HG03060 (cell line): ENCODE measurements at regions not wholly inside any gene's neighbourhood (a gene's known extent, or its start where the extent isn't known, plus 50 kb on each side); places are given as distances from the start of the nearest gene placed in this dataset.

Source experiments
- ATAC-seq: cut with Tn5 transposase; IDR thresholded peaks from one replicate; pipeline ENCODE4 v1.9.1; 2021; ENCODE audit warnings: low read depth, moderate number of reproducible peaks; ENCODE audit not compliant: unreplicated experiment

GRCh38 chr5:133746834-133747233, 134.5 kb upstream of the FSTL4 start:
- no peak for ATAC-seq

GRCh38 chr5:133744960-133745308, 132.6 kb upstream of the FSTL4 start:
- ATAC-seq, result no peak

GRCh38 chr5:133744051-133744959, 132.0 kb upstream of the FSTL4 start:
- no peak for ATAC-seq

GRCh38 chr5:133742431-133742988, 130.2 kb upstream of the FSTL4 start:
- no peak for ATAC-seq

GRCh38 chr5:133741818-133742355, 129.5 kb upstream of the FSTL4 start:
- ATAC-seq, result no peak

- no peak for ATAC-seq
Measured at GRCh38 chr5:133741396-133741795, 129.1 kb upstream of the FSTL4 start.

- ATAC-seq, result no peak
Measured at GRCh38 chr5:133739181-133739780, 126.9 kb upstream of the FSTL4 start.

GRCh38 chr5:133738271-133738670, 125.9 kb upstream of the FSTL4 start:
- no peak for ATAC-seq

GRCh38 chr5:133736512-133736911, 124.2 kb upstream of the FSTL4 start:
- no peak for ATAC-seq

- no peak for ATAC-seq
Measured at GRCh38 chr5:133735346-133735745, 123.0 kb upstream of the FSTL4 start.

- ATAC-seq, result no peak
Measured at GRCh38 chr5:133734916-133735315, 122.6 kb upstream of the FSTL4 start.

GRCh38 chr5:133732536-133732935, 120.2 kb upstream of the FSTL4 start:
- ATAC-seq, result no peak

- no peak for ATAC-seq
Measured at GRCh38 chr5:133731951-133732350, 119.6 kb upstream of the FSTL4 start.

GRCh38 chr5:133730866-133731265, 118.5 kb upstream of the FSTL4 start:
- no peak for ATAC-seq

GRCh38 chr5:133730346-133730745, 118.0 kb upstream of the FSTL4 start:
- no peak for ATAC-seq

- no peak for ATAC-seq
Measured at GRCh38 chr5:133729800-133730199, 117.5 kb upstream of the FSTL4 start.

GRCh38 chr5:133728475-133728874, 116.1 kb upstream of the FSTL4 start:
- ATAC-seq, result no peak

- ATAC-seq, result no peak
Measured at GRCh38 chr5:133727636-133728035, 115.3 kb upstream of the FSTL4 start.

GRCh38 chr5:133723651-133724366, 111.5 kb upstream of the FSTL4 start:
- no peak for ATAC-seq

- no peak for ATAC-seq
Measured at GRCh38 chr5:133723126-133723525, 110.8 kb upstream of the FSTL4 start.

- ATAC-seq, result no peak
Measured at GRCh38 chr5:133721365-133721764, 109.0 kb upstream of the FSTL4 start.
